Type B pancreatic cell (in vitro differentiated cells): ENCODE measurements at regions not wholly inside any gene's neighbourhood (a gene's known extent, or its start where the extent isn't known, plus 50 kb on each side); places are given as distances from the start of the nearest gene placed in this dataset.

Experiments
- DNase-seq: peaks from one replicate; pipeline ENCODE4 v3.0.0; 2021; ENCODE audit warnings: mixed read lengths; ENCODE audit not compliant: unreplicated experiment; ENCODE audit errors: extremely low spot score
- H3K27ac Mint-ChIP-seq: 2 replicates; pipeline ENCODE4 v1.8.0; 2021; ENCODE audit warnings: mild to moderate bottlenecking, mixed read lengths
- H3K27me3 Mint-ChIP-seq: 2 replicates; pipeline ENCODE4 v1.8.0; 2021; ENCODE audit warnings: mixed read lengths
- H3K36me3 Mint-ChIP-seq: 2 replicates; pipeline ENCODE4 v1.8.0; 2021; ENCODE audit warnings: mixed read lengths
- H3K4me1 Mint-ChIP-seq: one replicate; pipeline ENCODE4 v1.8.0; 2021; ENCODE audit warnings: mixed read lengths; ENCODE audit not compliant: unreplicated experiment
- H3K4me3 Mint-ChIP-seq: 2 replicates; pipeline ENCODE4 v1.8.0; 2021; ENCODE audit warnings: mild to moderate bottlenecking, mixed read lengths
- H3K9me3 Mint-ChIP-seq: 2 replicates; pipeline ENCODE4 v1.8.0; 2021; ENCODE audit warnings: mixed read lengths
- CTCF ChIP-seq: fragments of 200-600 bp; sonication (generic); conservative IDR thresholded peaks from 2 replicates; pipeline ENCODE4 v1.5.0; 2021; ENCODE audit warnings: antibody characterized with exemption, mild to moderate bottlenecking

GRCh38 chr10:64286533-64286932 is 765.3 kb downstream of the REEP3 start:
- TF ChIP-seq CTCF: no peak
- DNase-seq: no peak
- Mint-ChIP-seq H3K36me3 (no peaks in the 10 kb centered on the region), H3K9me3 (no peaks in the 10 kb centered on the region), H3K27ac (no peak overlapping the region), H3K4me3 (no peak overlapping the region), H3K27me3 (peaks cover 28% of the 10 kb centered on the region), H3K4me1 (no peaks in the 10 kb centered on the region)

DNA sequence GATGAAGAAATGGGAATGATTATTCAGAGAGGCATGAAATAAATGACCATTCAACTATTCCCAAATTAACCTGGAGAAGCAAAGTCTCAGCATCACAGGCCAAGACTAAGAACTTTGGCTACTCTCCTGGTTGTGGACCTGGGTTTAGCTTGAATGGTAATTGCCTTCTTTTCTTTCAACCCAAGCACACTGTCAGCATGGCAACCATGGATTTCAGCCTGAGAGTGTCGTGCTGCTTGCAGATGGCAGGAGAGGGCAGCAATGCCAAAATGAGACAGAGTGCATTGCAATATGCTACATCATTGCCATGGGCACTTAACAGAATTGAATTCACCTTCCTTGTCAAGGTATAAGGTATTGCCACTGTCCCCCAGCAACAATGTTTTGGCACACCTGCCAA is 767.2 kb downstream of the REEP3 start:
- H3K27me3 Mint-ChIP-seq: peaks cover 33% of the 10 kb centered on the region
- no peaks in the 10 kb centered on the region for H3K4me1 Mint-ChIP-seq
- no peak for TF ChIP-seq CTCF
- DNase-seq: no peak
- no peak overlapping the region for H3K27ac Mint-ChIP-seq
- no peaks in the 10 kb centered on the region for H3K36me3 Mint-ChIP-seq
- H3K9me3 Mint-ChIP-seq: no peaks in the 10 kb centered on the region
- no peak overlapping the region for H3K4me3 Mint-ChIP-seq

GRCh38 chr10:64303566-64303965 is 782.4 kb downstream of the REEP3 start:
- H3K27ac Mint-ChIP-seq: no peak overlapping the region
- no peak overlapping the region for H3K4me3 Mint-ChIP-seq
- H3K27me3 Mint-ChIP-seq: peaks cover 47% of the 10 kb centered on the region
- peaks cover 5% of the 10 kb centered on the region for H3K4me1 Mint-ChIP-seq
- TF ChIP-seq CTCF: no peak
- H3K9me3 Mint-ChIP-seq: no peaks in the 10 kb centered on the region
- H3K36me3 Mint-ChIP-seq: no peaks in the 10 kb centered on the region
- no peak for DNase-seq

DNA sequence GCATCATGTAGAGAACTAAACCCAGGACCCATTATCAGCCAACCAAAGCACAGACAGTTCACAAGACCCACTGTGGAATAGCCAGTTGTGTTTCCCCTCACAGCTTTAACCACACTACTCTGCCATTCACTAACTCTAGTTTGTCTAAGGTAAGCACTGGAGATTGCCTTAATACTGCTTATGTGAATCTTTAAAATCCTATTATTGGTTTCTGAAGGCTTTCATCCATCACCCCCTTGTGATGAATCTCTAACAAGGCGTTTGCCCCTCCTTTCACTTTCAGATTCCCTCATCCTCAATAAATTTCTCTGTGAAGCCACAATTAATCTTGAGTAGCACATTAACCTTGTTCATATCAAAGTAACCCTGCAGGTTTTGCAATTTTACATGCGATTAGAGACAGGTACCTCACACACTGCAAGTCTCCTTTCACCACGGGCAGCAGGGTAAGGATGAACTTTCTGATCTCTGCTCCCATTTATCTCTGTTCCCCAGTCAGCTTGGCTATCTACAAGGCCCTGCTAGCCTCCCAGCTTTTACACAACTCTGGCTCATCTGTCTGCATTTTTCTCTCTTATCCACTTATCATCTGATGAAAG is 785.6 kb downstream of the REEP3 start:
- Mint-ChIP-seq H3K4me3 (no peak overlapping the region), H3K27me3 (peaks cover 66% of the 10 kb centered on the region), H3K36me3 (no peaks in the 10 kb centered on the region), H3K4me1 (peaks cover 5% of the 10 kb centered on the region), H3K9me3 (no peaks in the 10 kb centered on the region), H3K27ac (no peak overlapping the region)
- no peak for TF ChIP-seq CTCF
- DNase-seq: no peak

GRCh38 chr10:64312876-64313275 is 791.7 kb downstream of the REEP3 start:
- no peaks in the 10 kb centered on the region for H3K9me3 Mint-ChIP-seq
- no peak for DNase-seq
- H3K4me1 Mint-ChIP-seq: peaks cover 9% of the 10 kb centered on the region
- H3K27ac Mint-ChIP-seq: no peak overlapping the region
- no peak overlapping the region for H3K4me3 Mint-ChIP-seq
- no peak for TF ChIP-seq CTCF
- H3K27me3 Mint-ChIP-seq: peaks cover 62% of the 10 kb centered on the region
- H3K36me3 Mint-ChIP-seq: no peaks in the 10 kb centered on the region

DNA sequence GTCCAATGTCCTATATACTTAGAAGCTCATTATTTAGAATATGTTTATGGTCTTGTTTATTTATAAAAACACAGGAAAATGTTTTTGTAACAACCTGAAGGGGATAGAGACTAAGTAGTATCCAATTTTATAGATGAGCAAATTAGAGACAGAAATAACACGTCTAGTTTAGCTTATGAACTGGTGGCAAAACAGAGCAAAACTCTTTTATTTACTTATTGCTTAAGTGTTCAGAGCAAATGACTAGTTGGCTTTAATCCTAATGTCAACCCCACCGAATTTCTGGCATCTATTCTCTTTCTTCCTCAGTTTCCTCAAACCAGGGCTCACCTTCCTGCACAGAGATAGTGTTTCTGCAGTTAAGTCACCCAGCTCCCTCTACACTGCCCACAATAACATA is 792.8 kb downstream of the REEP3 start:
- Mint-ChIP-seq H3K27me3 (peaks cover 61% of the 10 kb centered on the region), H3K36me3 (no peaks in the 10 kb centered on the region), H3K9me3 (no peaks in the 10 kb centered on the region), H3K27ac (no peak overlapping the region), H3K4me3 (no peak overlapping the region), H3K4me1 (peaks cover 9% of the 10 kb centered on the region)
- no peak for DNase-seq
- TF ChIP-seq CTCF: no peak
